Heart left ventricle (tissue), 13 donors: ENCODE measurements at regions not wholly inside any gene's neighbourhood (a gene's known extent, or its start where the extent isn't known, plus 50 kb on each side); places are given as distances from the start of the nearest gene placed in this dataset.

Experiments
- CTCF ChIP-seq, 12 donors: fragments of 200-600 bp; sonication (generic) in 4 of 12; IDR thresholded peaks; one replicate each; pipeline versions ENCODE4 v1.5.0 to v1.8.0; 2018 to 2022; ENCODE audit warnings: antibody characterized with exemption in 12 of 12, mild to moderate bottlenecking in 5 of 12
- POLR2A ChIP-seq, 2 donors: fragments of 450-650 bp; IDR thresholded peaks; one replicate each; pipeline ENCODE4 v1.6.1; 2017; ENCODE audit warnings: antibody characterized with exemption in 2 of 2, mild to moderate bottlenecking in 2 of 2, moderate library complexity in 2 of 2
- donor health status: ischemic (EF 13 %, LVEDD 7.1; RV severe dilation, severe dysfunction).
- donor health status: DM: no; HTN: yes; CAD: no.
- donor health status: DM: no; HTN: no; CAD: no.
- donor health status: ischemic (EF 25% LVEDD 6.9; RV normal size, moderate dysfunction).
- donor health status: ischemic (EF 25% LVEDD 5.7; RV mildly dilated, moderate dysfunction).
- donor health status: ischemic (EF 35%, LVEDD 5.7; RV mildly dilated, moderate dysfunction).
- donor health status: nonischemic (EF 11% LVEDD 7.7; RV severe dilation, severe dysfunction).
- donor health status: DM: yes; HTN: yes; CAD: no.
- donor health status: PGD.
- donor health status: ischemic (EF 29% LVEDD 5.4; RV normal size, mild dysfunction).
- donor health status: nonischemic (EF 23%, LVEDD 6.1; RV moderate dilation, normal function).

DNA sequence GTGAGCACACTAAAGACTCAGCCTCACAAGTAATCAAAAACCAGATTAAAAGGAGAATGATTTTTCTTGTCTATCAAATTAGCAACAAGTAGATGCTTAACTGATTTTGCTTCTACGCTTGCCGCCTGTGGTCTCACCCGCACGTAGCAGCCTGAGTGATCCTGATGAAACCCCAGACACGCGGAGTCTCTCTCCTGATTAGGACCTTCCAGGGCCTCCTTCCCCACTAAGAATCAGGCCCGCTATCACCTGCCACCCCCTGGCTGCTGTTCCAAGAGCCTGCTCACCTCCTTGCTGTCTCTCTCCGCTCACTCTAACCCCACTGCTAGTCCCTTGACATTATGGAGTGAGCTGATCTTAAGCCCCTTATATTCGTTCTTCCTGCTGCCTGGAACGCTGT is 325.9 kb upstream of the NRP1 start:
- TF ChIP-seq POLR2A (IDR thresholded peaks at IDR 0.05) (no peak), CTCF (IDR thresholded peaks at IDR 0.05) (no peak)
